HG02798 (cell line): ENCODE measurements at regions not wholly inside any gene's neighbourhood (a gene's known extent, or its start where the extent isn't known, plus 50 kb on each side); places are given as distances from the start of the nearest gene placed in this dataset.

ENCODE experiments used
- ATAC-seq: cut with Tn5 transposase; IDR thresholded peaks from one replicate; pipeline ENCODE4 v1.9.1; 2021; ENCODE audit warnings: mild to moderate bottlenecking; ENCODE audit not compliant: unreplicated experiment, poor library complexity

GRCh38 chr5:158100373-158100888 is 241.5 kb upstream of the CLINT1 start:
- no peak for ATAC-seq

DNA sequence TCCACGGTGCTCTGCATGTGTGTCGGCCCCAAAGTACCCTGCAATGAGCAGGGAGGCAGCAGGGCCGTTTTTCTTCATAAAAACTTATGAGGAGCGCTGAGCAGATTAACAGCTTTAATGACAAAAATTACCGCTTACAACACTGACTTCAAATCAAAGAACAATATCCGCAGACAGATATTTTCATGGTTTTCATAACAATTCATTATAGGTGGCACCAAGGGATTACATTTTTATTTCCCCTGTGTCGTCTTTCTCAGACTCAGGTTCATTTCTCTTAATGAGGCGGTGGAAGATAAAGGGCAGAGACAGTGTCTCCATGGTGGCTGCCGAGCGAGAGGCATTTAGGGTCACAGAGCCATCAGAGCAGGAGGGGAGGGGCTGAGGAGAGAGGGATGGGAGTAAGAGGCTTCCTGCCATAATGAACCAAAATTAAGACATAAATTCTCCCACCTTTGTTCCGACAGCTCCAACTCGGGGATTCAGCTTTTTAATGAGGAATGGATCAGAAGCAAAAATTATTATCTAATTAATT is 240.7 kb upstream of the CLINT1 start:
- ATAC-seq: no peak

- no peak for ATAC-seq
These were observed 237.9 kb upstream of the CLINT1 start for GRCh38 chr5:158096835-158097234.

- ATAC-seq: no peak
These were observed 227.9 kb upstream of the CLINT1 start for GRCh38 chr5:158086856-158087255.

- ATAC-seq: no peak
These were observed 225.3 kb upstream of the CLINT1 start for GRCh38 chr5:158084292-158084691.

DNA sequence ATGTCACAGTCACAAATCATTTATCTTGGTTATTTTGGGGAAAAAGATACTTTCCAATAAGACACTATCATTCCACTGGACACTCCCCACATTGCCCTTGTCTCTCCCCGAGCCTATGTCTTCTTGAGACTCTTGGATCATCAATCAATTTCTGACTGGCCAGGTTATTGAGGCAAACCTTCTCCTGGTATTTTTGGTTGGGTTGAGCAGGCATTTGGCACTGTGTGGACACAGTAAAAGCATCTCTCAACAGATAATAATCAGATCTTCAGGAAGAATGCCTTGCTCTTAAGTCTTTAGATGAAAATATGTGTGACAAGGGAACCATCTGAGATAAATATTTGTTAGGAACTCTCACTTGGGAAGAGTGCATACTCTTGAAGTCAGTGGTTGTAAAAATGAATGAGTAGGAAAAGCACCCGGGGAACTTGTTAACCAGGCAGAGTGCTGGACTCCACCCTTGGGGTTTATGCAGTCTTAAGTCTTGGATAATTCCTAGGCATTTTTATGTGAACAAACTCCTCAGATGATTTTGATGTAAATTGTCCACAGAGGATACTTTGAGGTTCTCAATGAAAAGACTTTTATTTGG is 223.8 kb upstream of the CLINT1 start:
- ATAC-seq: no peak

DNA sequence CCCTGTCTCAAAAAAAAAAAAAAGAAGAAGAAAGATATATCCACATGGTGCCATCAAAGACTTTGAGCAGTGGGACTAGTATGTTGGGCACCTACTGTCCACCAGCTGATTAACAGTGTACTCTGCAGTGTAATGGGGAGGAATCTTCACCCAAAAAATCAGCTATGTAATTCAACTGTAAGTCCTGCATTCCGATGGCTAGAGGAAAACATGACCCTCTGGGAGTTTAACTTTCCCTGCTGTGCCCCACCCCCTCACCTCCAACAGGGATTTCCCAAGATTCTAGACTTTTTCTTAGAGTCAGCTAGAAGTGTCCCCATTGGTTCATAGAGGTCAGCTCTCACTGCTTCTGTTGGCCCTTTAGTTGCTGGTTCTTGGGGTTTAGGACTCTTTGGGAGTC is 221.2 kb upstream of the CLINT1 start:
- ATAC-seq: no peak

DNA sequence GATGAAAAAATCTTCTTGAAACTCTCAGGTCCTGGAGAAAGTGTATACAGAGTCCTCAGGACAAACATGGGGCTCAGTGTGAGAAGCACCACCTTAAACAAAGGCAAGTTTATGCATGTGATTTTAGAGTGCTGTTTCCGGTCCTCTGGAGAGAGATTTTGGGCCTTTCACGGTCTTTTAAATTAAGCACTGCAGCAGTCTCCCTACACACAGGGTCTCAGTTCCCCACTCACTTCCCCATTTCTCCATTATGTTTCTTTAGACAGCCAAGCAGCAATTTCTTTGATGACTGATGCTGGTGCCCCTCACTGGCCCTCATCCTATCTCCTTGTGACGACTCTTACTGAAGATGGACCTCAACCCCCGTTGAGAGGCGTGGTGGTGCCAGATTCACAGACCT is 220.2 kb upstream of the CLINT1 start:
- ATAC-seq: no peak

DNA sequence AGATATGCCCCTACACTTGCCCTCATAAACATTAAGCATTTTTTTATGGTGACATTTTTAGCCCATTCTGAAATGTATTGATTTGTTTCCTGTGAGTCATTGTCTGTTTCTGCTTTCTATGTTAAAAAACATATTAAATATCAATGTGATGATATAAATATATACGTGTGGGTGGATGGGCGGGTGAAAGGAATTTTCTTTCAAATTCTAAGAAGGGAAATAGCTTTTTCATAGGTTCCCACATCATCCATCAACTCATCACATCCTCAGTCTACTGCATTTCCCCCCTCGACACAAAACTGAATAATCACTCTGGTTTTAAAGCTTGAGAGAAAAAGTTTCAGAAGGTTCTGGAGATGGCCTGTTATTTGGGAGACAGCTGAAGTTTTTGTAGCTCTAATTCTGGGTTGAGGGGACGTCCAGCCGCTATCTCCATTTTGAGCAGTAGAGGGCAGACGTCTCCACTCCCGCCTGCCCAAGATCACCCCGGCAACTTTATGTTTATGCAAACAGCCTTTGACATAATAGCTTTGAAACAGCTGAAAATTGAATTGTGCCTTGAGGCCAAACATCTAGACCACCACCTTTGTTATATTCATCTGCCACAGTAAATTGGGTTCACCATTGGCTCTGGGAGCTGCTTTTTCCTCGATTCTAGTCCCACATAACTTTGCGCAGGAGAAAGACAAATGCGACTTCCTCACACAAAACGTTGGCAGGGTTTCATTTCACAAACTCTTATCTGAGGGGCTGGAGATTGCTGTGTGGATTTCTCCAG is 216.2 kb upstream of the CLINT1 start:
- ATAC-seq: peak; percentile 77

DNA sequence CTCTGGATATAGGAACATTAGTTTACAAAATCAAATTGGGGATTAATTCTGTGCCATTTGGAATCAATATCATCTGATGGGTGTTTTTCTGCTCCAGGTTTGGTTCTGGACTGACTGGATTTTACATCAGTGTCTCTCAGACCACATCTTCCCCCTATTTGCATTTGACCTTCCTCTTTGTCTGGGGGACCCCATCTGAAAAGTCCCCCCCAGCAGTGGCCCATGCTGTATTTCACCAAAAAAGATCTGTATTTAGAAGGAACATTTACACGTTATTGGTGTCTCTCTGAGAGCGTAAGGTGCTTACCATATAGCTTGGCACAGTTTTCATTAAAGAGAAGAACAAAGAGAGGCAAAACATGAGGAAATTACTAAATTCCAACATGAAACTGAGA is 215.6 kb upstream of the CLINT1 start:
- no peak for ATAC-seq

DNA sequence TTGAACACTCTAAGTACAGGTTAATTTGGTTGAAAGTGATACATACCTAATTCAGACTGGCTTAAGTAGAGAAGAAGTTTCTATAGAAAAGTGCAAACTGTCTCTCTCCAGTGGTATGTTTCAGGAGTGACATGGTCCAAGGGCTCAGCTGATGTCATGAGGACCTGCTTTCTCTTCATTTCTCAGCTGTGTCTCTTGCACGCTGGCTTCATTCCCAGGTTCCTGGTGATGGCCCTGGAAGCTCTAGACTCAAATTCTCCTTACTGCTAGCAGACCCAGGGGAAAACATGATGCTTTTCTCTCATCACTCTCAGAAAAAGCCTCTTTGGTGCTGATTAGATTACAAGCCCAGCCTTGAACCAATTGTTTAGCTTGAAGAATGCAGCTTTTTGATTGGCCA is 211.9 kb upstream of the CLINT1 start:
- ATAC-seq: no peak

DNA sequence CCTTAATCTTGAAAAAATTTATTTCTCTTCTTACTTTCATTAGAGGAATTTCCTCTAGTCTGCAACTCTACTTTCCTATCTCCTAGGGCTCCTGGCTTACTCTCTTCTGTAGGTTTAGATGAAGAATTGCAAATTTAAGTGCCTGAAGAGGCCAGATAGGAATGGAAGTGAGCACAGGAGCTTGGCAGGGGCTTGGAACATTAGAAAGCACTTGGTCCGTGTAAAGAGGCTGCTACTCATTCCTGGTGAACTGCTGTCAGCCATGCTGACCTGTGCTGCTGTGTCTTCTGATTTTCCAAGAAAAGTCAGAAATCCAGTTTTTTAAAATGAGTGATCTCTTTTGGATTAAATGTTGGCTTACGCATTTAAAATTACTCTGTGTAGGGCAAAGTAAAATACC is 210.9 kb upstream of the CLINT1 start:
- no peak for ATAC-seq

DNA sequence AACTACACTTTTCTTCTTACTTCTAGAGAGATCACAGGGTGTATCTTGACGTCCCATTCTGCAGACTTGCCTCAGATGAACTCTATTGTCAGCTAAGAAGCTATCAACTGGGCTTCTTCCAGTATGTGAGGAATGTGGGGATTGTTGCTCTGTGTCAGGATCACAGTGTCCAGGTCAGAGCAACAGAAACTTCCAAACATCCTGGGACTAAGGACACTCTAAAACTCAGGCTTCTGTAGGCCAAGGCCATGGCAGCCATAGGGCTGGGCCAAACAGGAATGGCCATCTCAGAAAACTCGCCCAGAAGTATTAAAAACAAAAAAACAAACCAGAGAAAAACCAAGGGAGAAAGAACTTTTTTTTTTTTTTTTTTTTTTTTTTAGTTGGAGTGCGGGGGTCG is 210.0 kb upstream of the CLINT1 start:
- ATAC-seq: no peak

- no peak for ATAC-seq
These were observed 207.1 kb upstream of the CLINT1 start for GRCh38 chr5:158066076-158066475.

GRCh38 chr5:158064334-158065123 is 205.6 kb upstream of the CLINT1 start:
- ATAC-seq: no peak

- ATAC-seq: no peak
These were observed 204.1 kb upstream of the CLINT1 start for GRCh38 chr5:158063052-158063451.

GRCh38 chr5:158061451-158061850 is 202.5 kb upstream of the CLINT1 start:
- ATAC-seq: no peak

- ATAC-seq: no peak
These were observed 201.3 kb upstream of the CLINT1 start for GRCh38 chr5:158060212-158060611.

- ATAC-seq: no peak
These were observed 199.5 kb upstream of the CLINT1 start for GRCh38 chr5:158058208-158059120.
